Activated CD4-positive, alpha-beta memory T cell treated with anti-CD3 and anti-CD28 coated beads, Interleukin-2, amount 10 ng/mL, durations not matched to agents 7 days and 5 days (primary cell): ENCODE measurements at regions not wholly inside any gene's neighbourhood (a gene's known extent, or its start where the extent isn't known, plus 50 kb on each side); places are given as distances from the start of the nearest gene placed in this dataset.

Source experiments
- CTCF ChIA-PET: fragments of 350-600 bp; sonication (Branson Sonifier 250); formaldehyde crosslinking; loops from one replicate; lab custom pipeline; 2021; ENCODE audit warnings: antibody characterized with exemption, inconsistent platforms; lab: Charles Lee
- POLR2A ChIA-PET: fragments of 350-600 bp; sonication (Branson Sonifier 250); formaldehyde crosslinking; loops from one replicate; lab custom pipeline; 2021; ENCODE audit warnings: antibody characterized with exemption; lab: Charles Lee
- DNase-seq: peaks from one replicate; pipeline ENCODE4 v3.0.0-alpha.2; 2020
- H3K27ac Mint-ChIP-seq: one replicate; pipeline ENCODE4 v1.8.0; 2021; ENCODE audit warnings: mild to moderate bottlenecking, mixed read lengths
- H3K27me3 Mint-ChIP-seq: one replicate; pipeline ENCODE4 v1.8.0; 2021; ENCODE audit warnings: mixed read lengths
- H3K36me3 Mint-ChIP-seq: one replicate; pipeline ENCODE4 v1.8.0; 2021; ENCODE audit warnings: low read depth, mixed read lengths
- H3K4me1 Mint-ChIP-seq: one replicate; pipeline ENCODE4 v1.8.0; 2021; ENCODE audit warnings: mixed read lengths
- H3K4me3 Mint-ChIP-seq: one replicate; pipeline ENCODE4 v1.8.0; 2021; ENCODE audit warnings: mild to moderate bottlenecking, mixed read lengths
- H3K9me3 Mint-ChIP-seq: one replicate; pipeline ENCODE4 v1.8.0; 2021; ENCODE audit warnings: mixed read lengths

DNA sequence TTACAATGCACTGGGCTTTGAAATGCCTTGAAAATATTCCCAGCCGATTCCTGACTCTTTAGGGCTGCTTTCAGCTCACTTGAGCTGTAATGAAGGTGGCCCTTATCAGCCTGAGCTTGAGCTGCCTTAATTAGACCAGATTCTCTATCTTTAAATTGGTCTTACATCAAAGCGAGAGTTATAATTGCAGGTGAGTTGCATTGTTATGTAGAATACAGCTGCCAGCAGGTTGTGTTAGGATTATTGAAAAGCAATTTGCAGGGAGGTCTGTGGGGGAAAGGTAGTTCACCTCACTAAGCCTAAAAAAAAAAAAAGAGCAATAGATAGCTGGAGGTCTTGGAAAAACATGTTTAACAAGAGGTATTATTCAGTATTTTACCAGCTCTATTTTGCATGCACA lies 142.2 kb upstream of the HABP2 start:
- DNase-seq, result no peak
- Mint-ChIP-seq H3K27ac (no peak overlapping the region), H3K36me3 (no peaks in the 10 kb centered on the region), H3K9me3 (no peaks in the 10 kb centered on the region), H3K4me3 (no peak overlapping the region), H3K27me3 (peaks cover 4% of the 10 kb centered on the region), H3K4me1 (no peaks in the 10 kb centered on the region)
- ChIA-PET CTCF (interaction anchor here (1.2 kb wide), 1 partner anchor 25 kb away, joined by 3 read pairs; no protein-coding TSS in a partner anchor), POLR2A (no interaction called here)

DNA sequence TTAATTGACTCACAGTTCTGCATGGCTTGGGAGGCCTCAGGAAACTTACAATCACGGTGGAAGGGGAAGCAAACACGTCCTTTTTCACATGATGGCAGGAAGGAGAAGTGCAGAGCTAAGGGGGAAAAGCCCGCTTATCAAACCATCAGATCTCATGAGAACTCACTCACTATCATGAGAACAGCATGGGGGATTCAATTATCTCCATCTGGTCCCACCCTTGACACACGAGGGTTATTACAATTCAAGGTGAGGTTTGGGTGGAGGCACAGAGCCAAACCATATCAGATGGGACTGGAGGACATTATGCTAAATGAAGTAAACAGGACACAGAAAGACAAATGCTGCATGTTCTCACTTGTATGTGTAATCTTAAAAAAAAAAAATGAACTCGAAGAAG lies 141.4 kb upstream of the HABP2 start:
- CTCF ChIA-PET, result no interaction called here
- Mint-ChIP-seq H3K4me1 (no peaks in the 10 kb centered on the region), H3K27me3 (peaks cover 4% of the 10 kb centered on the region), H3K36me3 (no peaks in the 10 kb centered on the region), H3K9me3 (no peaks in the 10 kb centered on the region), H3K4me3 (no peak overlapping the region), H3K27ac (no peak overlapping the region)
- no peak for DNase-seq
- POLR2A ChIA-PET, result no interaction called here

- POLR2A ChIA-PET, result no interaction called here
- no peak for DNase-seq
- Mint-ChIP-seq H3K36me3 (no peaks in the 10 kb centered on the region), H3K4me3 (no peak overlapping the region), H3K4me1 (no peaks in the 10 kb centered on the region), H3K27ac (no peak overlapping the region), H3K9me3 (no peaks in the 10 kb centered on the region), H3K27me3 (peaks cover 4% of the 10 kb centered on the region)
- CTCF ChIA-PET, result no interaction called here
These were observed 140.7 kb upstream of the HABP2 start for GRCh38 chr10:113412161-113412560.

GRCh38 chr10:113414543-113414942 lies 138.3 kb upstream of the HABP2 start:
- peaks cover 4% of the 10 kb centered on the region for H3K27me3 Mint-ChIP-seq
- DNase-seq, result no peak
- H3K4me3 Mint-ChIP-seq, result no peak overlapping the region
- CTCF ChIA-PET, result no interaction called here
- POLR2A ChIA-PET, result no interaction called here
- H3K27ac Mint-ChIP-seq, result no peak overlapping the region
- peaks cover 2% of the 10 kb centered on the region for H3K9me3 Mint-ChIP-seq
- no peaks in the 10 kb centered on the region for H3K4me1 Mint-ChIP-seq
- no peaks in the 10 kb centered on the region for H3K36me3 Mint-ChIP-seq

GRCh38 chr10:113415246-113415645 lies 137.6 kb upstream of the HABP2 start:
- CTCF ChIA-PET, result interaction anchor here (1.2 kb wide), 1 partner anchor 67 kb away, joined by 3 read pairs; no protein-coding TSS in a partner anchor
- Mint-ChIP-seq H3K4me1 (no peaks in the 10 kb centered on the region), H3K4me3 (no peak overlapping the region), H3K27me3 (peaks cover 4% of the 10 kb centered on the region), H3K9me3 (peaks cover 2% of the 10 kb centered on the region), H3K36me3 (no peaks in the 10 kb centered on the region), H3K27ac (no peak overlapping the region)
- no peak for DNase-seq
- POLR2A ChIA-PET, result no interaction called here

DNA sequence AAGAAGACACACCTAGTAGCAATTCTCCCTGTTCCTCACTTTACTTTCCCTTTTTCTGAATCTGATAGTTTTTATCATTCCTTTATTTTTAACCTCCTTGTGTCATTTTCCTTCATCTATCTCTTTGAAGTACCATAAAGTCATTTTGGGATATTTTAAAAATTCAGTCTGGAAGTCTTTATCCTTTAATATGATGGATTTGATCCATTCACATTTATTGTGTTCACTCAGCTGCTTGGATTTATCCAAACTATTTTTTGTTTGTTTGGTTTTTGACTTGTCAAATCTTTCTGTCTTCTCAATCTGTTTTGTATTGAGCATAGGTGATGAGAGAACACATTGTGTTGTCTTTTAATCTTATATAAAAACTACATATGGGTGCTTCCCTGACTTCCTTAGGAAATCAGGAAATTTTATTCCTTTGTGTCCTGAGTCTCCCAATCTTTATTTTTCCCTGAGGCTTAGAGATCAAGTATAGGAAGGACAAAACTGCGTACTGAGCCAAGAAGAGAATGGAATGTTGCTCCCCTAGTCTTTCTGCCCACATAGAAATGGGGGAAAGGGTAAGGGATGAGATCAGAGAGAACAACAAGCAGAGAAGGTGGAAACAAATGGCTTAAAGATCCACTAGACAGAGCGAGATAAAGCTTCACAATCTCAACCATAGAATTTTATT lies 132.7 kb upstream of the HABP2 start:
- Mint-ChIP-seq H3K36me3 (no peaks in the 10 kb centered on the region), H3K4me3 (no peak overlapping the region), H3K9me3 (peaks cover 5% of the 10 kb centered on the region), H3K4me1 (no peaks in the 10 kb centered on the region), H3K27me3 (peaks cover 8% of the 10 kb centered on the region), H3K27ac (no peak overlapping the region)
- POLR2A ChIA-PET, result no interaction called here
- CTCF ChIA-PET, result no interaction called here
- DNase-seq, result no peak

DNA sequence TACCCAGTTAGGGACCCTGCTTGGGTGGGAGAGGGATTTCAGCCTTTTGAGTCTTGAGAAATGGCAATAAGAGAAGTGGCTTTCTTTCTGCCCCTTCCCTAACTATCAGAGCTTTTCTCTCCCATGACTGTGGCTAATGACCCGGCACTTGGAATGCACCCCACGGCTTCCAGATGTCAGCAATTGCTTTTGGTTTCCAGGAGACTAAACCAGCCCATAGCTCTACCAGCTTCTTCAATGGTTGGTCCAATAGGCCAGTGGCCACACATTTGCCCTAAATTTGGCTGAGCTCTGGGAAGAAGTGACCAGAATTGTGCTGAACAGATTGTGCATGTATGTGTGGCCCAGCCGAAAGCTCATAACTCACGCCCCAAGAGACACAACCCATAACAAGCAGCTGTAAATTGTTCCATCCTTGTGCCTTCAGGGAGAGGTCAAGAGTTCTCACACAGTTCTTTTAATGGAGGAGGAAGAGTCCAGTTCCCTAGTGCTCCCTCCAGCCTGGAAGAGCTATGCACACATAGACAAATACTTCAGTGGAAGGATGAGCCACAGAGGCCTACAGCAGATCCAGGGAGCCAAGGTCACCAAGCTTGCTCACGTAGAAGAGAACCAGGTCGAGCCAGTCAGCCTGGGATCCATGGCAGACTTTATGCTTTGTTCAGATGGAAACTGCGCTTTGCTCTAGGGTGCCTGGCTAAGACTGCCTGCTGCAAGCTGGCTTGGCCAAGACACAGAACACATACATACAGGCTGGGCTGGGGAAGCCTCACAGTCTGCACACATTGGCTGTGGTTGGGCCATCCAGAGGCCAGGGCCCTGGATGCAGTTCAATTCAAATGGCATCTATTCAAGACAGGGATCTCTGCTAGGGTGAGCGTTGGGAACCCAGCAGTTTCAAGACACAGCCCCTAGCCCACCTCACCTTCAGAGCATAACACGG lies 131.8 kb upstream of the HABP2 start:
- Mint-ChIP-seq H3K27me3 (peaks cover 8% of the 10 kb centered on the region), H3K4me3 (no peak overlapping the region), H3K4me1 (no peaks in the 10 kb centered on the region), H3K27ac (no peak overlapping the region), H3K9me3 (peaks cover 5% of the 10 kb centered on the region), H3K36me3 (no peaks in the 10 kb centered on the region)
- POLR2A ChIA-PET, result no interaction called here
- CTCF ChIA-PET, result no interaction called here
- DNase-seq, result no peak

GRCh38 chr10:113422371-113422770 lies 130.5 kb upstream of the HABP2 start:
- ChIA-PET CTCF (no interaction called here), POLR2A (no interaction called here)
- no peaks in the 10 kb centered on the region for H3K36me3 Mint-ChIP-seq
- H3K4me1 Mint-ChIP-seq, result no peaks in the 10 kb centered on the region
- no peak overlapping the region for H3K27ac Mint-ChIP-seq
- DNase-seq, result no peak
- no peak overlapping the region for H3K4me3 Mint-ChIP-seq
- peaks cover 5% of the 10 kb centered on the region for H3K9me3 Mint-ChIP-seq
- peaks cover 8% of the 10 kb centered on the region for H3K27me3 Mint-ChIP-seq

- no peak overlapping the region for H3K4me3 Mint-ChIP-seq
- CTCF ChIA-PET, result no interaction called here
- POLR2A ChIA-PET, result no interaction called here
- H3K4me1 Mint-ChIP-seq, result no peaks in the 10 kb centered on the region
- no peaks in the 10 kb centered on the region for H3K36me3 Mint-ChIP-seq
- H3K27me3 Mint-ChIP-seq, result peaks cover 8% of the 10 kb centered on the region
- peaks cover 3% of the 10 kb centered on the region for H3K9me3 Mint-ChIP-seq
- no peak for DNase-seq
- H3K27ac Mint-ChIP-seq, result no peak overlapping the region
These were observed 128.7 kb upstream of the HABP2 start for GRCh38 chr10:113423981-113424721.

GRCh38 chr10:113425008-113425407 lies 127.8 kb upstream of the HABP2 start:
- no peaks in the 10 kb centered on the region for H3K4me1 Mint-ChIP-seq
- ChIA-PET CTCF (no interaction called here), POLR2A (no interaction called here)
- H3K9me3 Mint-ChIP-seq, result peaks cover 3% of the 10 kb centered on the region
- peaks cover 10% of the 10 kb centered on the region for H3K27me3 Mint-ChIP-seq
- H3K4me3 Mint-ChIP-seq, result no peak overlapping the region
- H3K36me3 Mint-ChIP-seq, result no peaks in the 10 kb centered on the region
- DNase-seq, result no peak
- H3K27ac Mint-ChIP-seq, result no peak overlapping the region

DNA sequence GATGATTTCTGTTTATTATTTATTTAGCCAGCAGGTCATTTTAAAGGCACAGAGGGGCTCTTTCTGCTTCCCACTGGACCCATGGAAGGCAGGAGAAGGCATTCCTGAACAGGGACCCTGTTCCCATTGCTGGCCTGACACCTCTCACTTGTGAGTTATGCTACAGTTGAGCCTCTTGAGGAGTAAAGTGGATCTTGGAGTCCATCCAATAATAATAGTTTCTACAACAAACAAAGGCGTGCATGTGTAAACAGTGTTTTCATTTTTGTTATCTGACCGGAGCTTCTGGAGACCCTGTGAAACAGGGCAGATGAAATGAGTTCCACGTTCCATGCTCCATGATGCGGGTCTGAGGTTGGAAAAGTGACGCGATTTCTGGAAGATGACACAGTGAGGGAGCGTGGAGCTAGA lies 127.3 kb upstream of the HABP2 start:
- Mint-ChIP-seq H3K9me3 (no peaks in the 10 kb centered on the region), H3K4me1 (no peaks in the 10 kb centered on the region), H3K27me3 (peaks cover 10% of the 10 kb centered on the region), H3K27ac (no peak overlapping the region), H3K4me3 (no peak overlapping the region), H3K36me3 (no peaks in the 10 kb centered on the region)
- ChIA-PET CTCF (no interaction called here), POLR2A (no interaction called here)
- DNase-seq, result no peak

- Mint-ChIP-seq H3K27ac (no peak overlapping the region), H3K27me3 (peaks cover 10% of the 10 kb centered on the region), H3K4me3 (no peak overlapping the region), H3K36me3 (no peaks in the 10 kb centered on the region), H3K9me3 (no peaks in the 10 kb centered on the region), H3K4me1 (no peaks in the 10 kb centered on the region)
- CTCF ChIA-PET, result no interaction called here
- no peak for DNase-seq
- POLR2A ChIA-PET, result no interaction called here
These were observed 126.5 kb upstream of the HABP2 start for GRCh38 chr10:113426181-113426877.
